ENCODE measurements at regions not wholly inside any gene's neighbourhood (a gene's known extent, or its start where the extent isn't known, plus 50 kb on each side); places are given as distances from the start of the nearest gene placed in this dataset.
"Not testable (repeated sequence)": the region's sequence is repeated elsewhere in the genome, so short reads cannot be mapped to it uniquely, and the experiment has no call there.

- H3K27me3 ChIP-seq (ENCODE audit: control insufficient read depth, insufficient read depth, low read length): no peaks in the 10 kb centered on the region
- H3K36me3 ChIP-seq (ENCODE audit: control insufficient read depth, insufficient read depth, low read length): no peaks in the 10 kb centered on the region
- H3K4me3 ChIP-seq (ENCODE audit: low read depth, low read length): no peak overlapping the region
- TF ChIP-seq CTCF (IDR thresholded peaks at IDR 0.05; ENCODE audit: insufficient read depth, low read length, poor library complexity, severe bottlenecking): no peak
- DNase-seq (ENCODE audit: low read depth): no peak
Observed at GRCh38 chr11:82045748-82046457, 687.8 kb downstream of the FAM181B start.

- H3K4me3 ChIP-seq (ENCODE audit: low read depth, low read length): no peak overlapping the region
- DNase-seq (ENCODE audit: low read depth): no peak
- no peaks in the 10 kb centered on the region for H3K36me3 ChIP-seq (ENCODE audit: control insufficient read depth, insufficient read depth, low read length)
- no peaks in the 10 kb centered on the region for H3K27me3 ChIP-seq (ENCODE audit: control insufficient read depth, insufficient read depth, low read length)
- TF ChIP-seq CTCF (IDR thresholded peaks at IDR 0.05; ENCODE audit: insufficient read depth, low read length, poor library complexity, severe bottlenecking): no peak
Observed at GRCh38 chr11:82043316-82043715, 690.3 kb downstream of the FAM181B start.

DNA sequence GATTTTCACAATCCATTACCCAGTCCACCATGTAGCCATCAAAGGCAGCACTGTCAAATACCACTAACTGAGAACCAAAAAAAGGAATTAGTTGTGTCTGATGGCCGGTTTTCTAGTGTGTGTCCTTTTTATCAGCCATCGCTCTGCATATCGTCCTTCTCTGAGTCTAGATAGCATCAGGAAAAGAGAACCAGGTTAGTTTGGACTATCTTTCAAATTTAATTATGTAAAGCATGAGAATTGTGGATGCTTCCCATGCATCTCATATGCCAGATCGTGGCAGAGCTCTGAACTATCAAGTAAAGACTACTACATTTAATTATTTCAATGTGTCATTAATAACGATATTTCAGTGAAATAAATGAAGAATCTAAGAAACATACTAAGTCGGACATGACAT, 691.9 kb downstream of the FAM181B start:
- no peak for TF ChIP-seq CTCF (IDR thresholded peaks at IDR 0.05; ENCODE audit: insufficient read depth, low read length, poor library complexity, severe bottlenecking)
- Histone ChIP-seq H3K27me3 (ENCODE audit: control insufficient read depth, insufficient read depth, low read length) (no peaks in the 10 kb centered on the region), H3K36me3 (ENCODE audit: control insufficient read depth, insufficient read depth, low read length) (no peaks in the 10 kb centered on the region), H3K4me3 (ENCODE audit: low read depth, low read length) (no peak overlapping the region)
- no peak for DNase-seq (ENCODE audit: low read depth)

DNA sequence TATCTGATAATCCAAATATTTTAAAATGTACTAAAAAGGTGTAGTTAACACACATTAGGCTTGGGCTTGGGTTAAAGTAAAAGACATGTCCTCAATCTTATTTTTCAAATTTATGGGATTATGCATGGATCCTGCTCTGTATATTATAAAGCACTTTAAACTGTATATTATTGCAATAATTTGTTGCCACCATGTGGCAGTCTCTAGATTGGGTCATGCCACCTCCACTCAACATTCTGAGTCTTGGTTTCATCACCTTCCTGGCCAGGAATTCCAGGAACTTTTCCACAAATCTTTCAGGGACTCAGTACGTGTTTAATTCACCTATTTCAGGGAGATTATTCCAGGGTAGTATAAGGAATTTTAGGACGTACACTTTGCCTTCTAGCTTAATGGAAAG, 695.5 kb downstream of the FAM181B start:
- no peak for TF ChIP-seq CTCF (IDR thresholded peaks at IDR 0.05; ENCODE audit: insufficient read depth, low read length, poor library complexity, severe bottlenecking)
- DNase-seq (ENCODE audit: low read depth): no peak
- H3K4me3 ChIP-seq (ENCODE audit: low read depth, low read length): no peak overlapping the region

GRCh38 chr11:82034527-82034926, 699.1 kb downstream of the FAM181B start:
- DNase-seq (ENCODE audit: low read depth): no peak
- Histone ChIP-seq H3K27me3 (ENCODE audit: control insufficient read depth, insufficient read depth, low read length) (no peaks in the 10 kb centered on the region), H3K4me3 (ENCODE audit: low read depth, low read length) (no peak overlapping the region), H3K36me3 (ENCODE audit: control insufficient read depth, insufficient read depth, low read length) (no peaks in the 10 kb centered on the region)
- no peak for TF ChIP-seq CTCF (IDR thresholded peaks at IDR 0.05; ENCODE audit: insufficient read depth, low read length, poor library complexity, severe bottlenecking)

More for the DNA sequence above, 695.5 kb downstream of the FAM181B start:
- no peaks in the 10 kb centered on the region for H3K27me3 ChIP-seq (ENCODE audit: control insufficient read depth, insufficient read depth, low read length)
- no peaks in the 10 kb centered on the region for H3K36me3 ChIP-seq (ENCODE audit: control insufficient read depth, insufficient read depth, low read length)

- DNase-seq (ENCODE audit: low read depth); H3K4me3 ChIP-seq (ENCODE audit: low read depth, low read length); H3K36me3 ChIP-seq (ENCODE audit: control insufficient read depth, insufficient read depth, low read length); H3K27me3 ChIP-seq (ENCODE audit: control insufficient read depth, insufficient read depth, low read length): not testable (repeated sequence)
Observed at GRCh38 chr11:82027335-82027734, 706.3 kb downstream of the FAM181B start.
